ENCODE measurements at regions not wholly inside any gene's neighbourhood (a gene's known extent, or its start where the extent isn't known, plus 50 kb on each side); places are given as distances from the start of the nearest gene placed in this dataset.
"Not testable (repeated sequence)": the region's sequence is repeated elsewhere in the genome, so short reads cannot be mapped to it uniquely, and the experiment has no call there.

- TF ChIP-seq EZH2 (IDR thresholded peaks at IDR 0.05; ENCODE audit: low read length, unreplicated experiment) (no peak), CTCF (conservative IDR thresholded peaks at IDR 0.05; ENCODE audit: low read depth, low read length) (no peak)
- no peaks in the 10 kb centered on the region for H3K9me3 ChIP-seq (ENCODE audit: low read length)
- H3K9me2 ChIP-seq (replicated peaks; ENCODE audit: low read length), result no peaks in the 10 kb centered on the region
- POLR2A ChIA-PET (ENCODE audit: unreplicated experiment), result no interaction called here
- H3K27ac ChIP-seq (ENCODE audit: low read length), result no peak overlapping the region
- no peak overlapping the region for H3K4me3 ChIP-seq (ENCODE audit: low read length)
- no TSS peak for BruUV-seq (replicated peaks)
- no peak for ATAC-seq
- intact Hi-C loops (cut with micrococcal nuclease), result no loop called here
- CTCF ChIA-PET, result no interaction called here
- no peaks in the 10 kb centered on the region for H3K27me3 ChIP-seq (ENCODE audit: low read length)
- H4K20me1 ChIP-seq (ENCODE audit: low read length), result no peaks in the 10 kb centered on the region
- no peaks in the 10 kb centered on the region for H3F3A ChIP-seq (ENCODE audit: low read length, unreplicated experiment)
- DNase-seq, result no peak
- no peak overlapping the region for H3K9ac ChIP-seq (ENCODE audit: low read length)
- no peak overlapping the region for H3K4me2 ChIP-seq (ENCODE audit: low read length)
- H3K36me3 ChIP-seq (ENCODE audit: low read depth, low read length), result no peaks in the 10 kb centered on the region
- H3K79me2 ChIP-seq (ENCODE audit: low read length), result no peaks in the 10 kb centered on the region
- peaks cover 7% of the 10 kb centered on the region for H3K4me1 ChIP-seq (ENCODE audit: insufficient read depth, low read length)
- no peak overlapping the region for H2AFZ ChIP-seq (ENCODE audit: low read length)
Measured at GRCh38 chr12:115370207-115370606, 686.2 kb upstream of the TBX3 start.

DNA sequence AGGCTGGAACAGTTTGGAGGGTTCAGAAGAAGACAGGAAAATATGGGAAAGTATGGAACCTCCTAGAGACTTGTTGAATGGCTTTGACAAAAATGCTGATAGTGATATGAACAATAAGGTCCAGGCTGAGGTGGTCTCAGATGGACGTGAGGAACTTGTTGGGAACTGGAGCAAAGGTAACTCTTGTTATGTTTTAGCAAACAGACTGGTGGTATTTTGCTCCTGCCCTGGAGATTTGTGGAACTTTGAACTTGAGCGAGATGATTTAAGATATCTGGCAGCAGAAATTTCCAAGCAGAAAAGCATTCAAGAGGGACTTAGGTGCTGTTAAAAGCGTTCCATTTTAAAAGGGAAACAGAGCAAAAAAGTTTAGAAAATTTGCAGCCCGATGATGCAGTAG, 682.3 kb upstream of the TBX3 start:
- CTCF ChIA-PET; intact Hi-C loops (cut with micrococcal nuclease); H2AFZ ChIP-seq (ENCODE audit: low read length); H4K20me1 ChIP-seq (ENCODE audit: low read length); H3K9me2 ChIP-seq (replicated peaks; ENCODE audit: low read length); DNase-seq; H3K4me2 ChIP-seq (ENCODE audit: low read length); H3F3A ChIP-seq (ENCODE audit: low read length, unreplicated experiment); H3K9me3 ChIP-seq (ENCODE audit: low read length); H3K27ac ChIP-seq (ENCODE audit: low read length); H3K36me3 ChIP-seq (ENCODE audit: low read depth, low read length); H3K79me2 ChIP-seq (ENCODE audit: low read length); ATAC-seq; H3K4me1 ChIP-seq (ENCODE audit: insufficient read depth, low read length); POLR2A ChIA-PET (ENCODE audit: unreplicated experiment); BruUV-seq (replicated peaks); H3K27me3 ChIP-seq (ENCODE audit: low read length); H3K4me3 ChIP-seq (ENCODE audit: low read length); H3K9ac ChIP-seq (ENCODE audit: low read length): not testable (repeated sequence)

DNA sequence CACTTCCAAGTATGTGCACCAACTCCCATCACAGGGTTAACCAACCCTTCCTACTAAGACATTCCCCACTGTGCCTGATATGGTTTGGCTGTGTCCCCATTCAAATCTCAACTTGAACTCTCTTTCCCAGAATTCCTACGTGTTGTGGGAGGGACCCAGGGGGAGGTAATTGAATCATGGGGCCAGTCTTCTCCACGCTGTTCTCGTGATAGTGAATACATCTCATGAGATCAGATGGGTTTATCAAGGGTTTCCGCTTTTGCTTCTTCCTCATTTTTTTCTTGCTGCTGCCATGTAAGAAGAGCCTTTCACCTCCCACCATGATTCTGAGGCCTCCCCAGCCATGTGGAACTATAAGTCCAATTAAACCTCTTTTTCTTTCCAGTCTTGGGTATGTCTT, 681.8 kb upstream of the TBX3 start:
- POLR2A ChIA-PET (ENCODE audit: unreplicated experiment); H3K9me2 ChIP-seq (replicated peaks; ENCODE audit: low read length); H3K27me3 ChIP-seq (ENCODE audit: low read length); H3F3A ChIP-seq (ENCODE audit: low read length, unreplicated experiment); H3K27ac ChIP-seq (ENCODE audit: low read length); H3K4me1 ChIP-seq (ENCODE audit: insufficient read depth, low read length); H3K79me2 ChIP-seq (ENCODE audit: low read length); BruUV-seq (replicated peaks); DNase-seq; ATAC-seq; H2AFZ ChIP-seq (ENCODE audit: low read length); CTCF ChIA-PET; H4K20me1 ChIP-seq (ENCODE audit: low read length); H3K4me2 ChIP-seq (ENCODE audit: low read length); H3K36me3 ChIP-seq (ENCODE audit: low read depth, low read length); intact Hi-C loops (cut with micrococcal nuclease); H3K4me3 ChIP-seq (ENCODE audit: low read length); H3K9me3 ChIP-seq (ENCODE audit: low read length); H3K9ac ChIP-seq (ENCODE audit: low read length): not testable (repeated sequence)

DNA sequence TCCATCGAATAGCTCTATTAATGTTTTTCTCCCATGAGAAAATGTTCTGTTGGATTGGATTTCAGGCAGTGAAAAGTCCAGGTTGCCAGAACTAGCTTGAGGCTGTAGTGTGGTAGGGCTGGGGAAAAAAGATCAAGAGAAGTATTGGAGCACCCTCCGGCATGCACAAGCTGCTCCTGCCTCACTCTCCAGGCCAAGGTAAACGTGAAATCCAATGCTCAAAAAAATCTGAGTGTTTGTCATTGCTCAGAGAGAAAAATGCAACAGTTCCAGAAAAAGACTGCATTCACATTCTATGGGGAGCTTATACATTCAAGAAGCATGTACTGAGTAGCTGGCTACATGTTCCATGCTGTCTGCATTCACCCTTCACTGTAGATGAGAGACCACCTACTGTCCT, 680.9 kb upstream of the TBX3 start:
- intact Hi-C loops (cut with micrococcal nuclease), result no loop called here
- H3K27ac ChIP-seq (ENCODE audit: low read length), result no peak overlapping the region
- no peaks in the 10 kb centered on the region for H4K20me1 ChIP-seq (ENCODE audit: low read length)
- H3K4me2 ChIP-seq (ENCODE audit: low read length), result no peak overlapping the region
- H3K4me3 ChIP-seq (ENCODE audit: low read length), result no peak overlapping the region
- no peaks in the 10 kb centered on the region for H3K36me3 ChIP-seq (ENCODE audit: low read depth, low read length)
- no peaks in the 10 kb centered on the region for H3K4me1 ChIP-seq (ENCODE audit: insufficient read depth, low read length)
- TF ChIP-seq EZH2phosphoT487 (IDR thresholded peaks at IDR 0.05; ENCODE audit: borderline replicate concordance, low read length) (no peak), CTCF (conservative IDR thresholded peaks at IDR 0.05; ENCODE audit: low read depth, low read length) (no peak), EZH2 (IDR thresholded peaks at IDR 0.05; ENCODE audit: low read length, unreplicated experiment) (no peak)
- no peaks in the 10 kb centered on the region for H3K9me2 ChIP-seq (replicated peaks; ENCODE audit: low read length)
- H3K9me3 ChIP-seq (ENCODE audit: low read length), result no peaks in the 10 kb centered on the region
- no peaks in the 10 kb centered on the region for H3K27me3 ChIP-seq (ENCODE audit: low read length)
- no peaks in the 10 kb centered on the region for H3K79me2 ChIP-seq (ENCODE audit: low read length)
- no peak for ATAC-seq
- no peak overlapping the region for H3K9ac ChIP-seq (ENCODE audit: low read length)
- BruUV-seq (replicated peaks), result no TSS peak
- ChIA-PET CTCF (no interaction called here), POLR2A (ENCODE audit: unreplicated experiment) (no interaction called here)
- DNase-seq, result no peak
- H2AFZ ChIP-seq (ENCODE audit: low read length), result no peak overlapping the region
- H3F3A ChIP-seq (ENCODE audit: low read length, unreplicated experiment), result no peaks in the 10 kb centered on the region
